B cell (primary cell): ENCODE measurements at regions not wholly inside any gene's neighbourhood (a gene's known extent, or its start where the extent isn't known, plus 50 kb on each side); places are given as distances from the start of the nearest gene placed in this dataset.

Experiments
- ATAC-seq: fragments of 200-7000 bp; cut with Tn5 transposase; one replicate; pipeline ENCODE4 v1.10.0; 2021; ENCODE audit warnings: low read depth, mild to moderate bottlenecking, moderate number of reproducible peaks, moderate library complexity
- CTCF ChIA-PET: fragments of 350-600 bp; sonication (Branson Sonifier 250); formaldehyde crosslinking; loops from one replicate; lab custom pipeline; 2021; ENCODE audit warnings: antibody characterized with exemption, inconsistent platforms; lab: Charles Lee
- POLR2A ChIA-PET: fragments of 350-600 bp; sonication (Branson Sonifier 250); formaldehyde crosslinking; loops from one replicate; lab custom pipeline; 2021; ENCODE audit warnings: antibody characterized with exemption; lab: Charles Lee
- DNase-seq: peaks from one replicate; pipeline ENCODE4 v3.0.0; 2013
- H2AFZ ChIP-seq: 2 replicates; pipeline ENCODE4 v1.6.1; 2012; ENCODE audit warnings: mild to moderate bottlenecking, low read depth, low read length; ENCODE audit not compliant: insufficient read depth, poor library complexity, severe bottlenecking
- H3K27ac ChIP-seq, 2 donors: 1 replicate in 1 of 2; 2 replicates in 1 of 2; pipeline ENCODE4 v1.5.1; 2012 to 2013; ENCODE audit warnings: low read length in 2 of 2, mild to moderate bottlenecking in 2 of 2, moderate library complexity in 1 of 2
- H3K27me3 ChIP-seq, 4 experiments: fragments of 200-600 bp in 1 of 4; sonication (generic) in 1 of 4; replicated peaks in 1 of 4; 1 replicate in 2 of 4; 2 replicates in 2 of 4; pipeline versions ENCODE4 v1.6.1 to v1.7.0; 2013 to 2016; ENCODE audit warnings: low read length in 3 of 4, mild to moderate bottlenecking in 2 of 4, mixed read lengths in 1 of 4, moderate library complexity in 1 of 4; ENCODE audit not compliant: insufficient read depth in 4 of 4, control insufficient read depth in 3 of 4; ENCODE audit errors: control extremely low read depth in 1 of 4
- H3K36me3 ChIP-seq, 2 experiments: replicated peaks in 1 of 2; 1 replicate in 1 of 2; 2 replicates in 1 of 2; pipeline versions ENCODE4 v1.6.1 to v1.7.1; 2013; ENCODE audit warnings: low read length in 1 of 2; ENCODE audit not compliant: insufficient read depth in 2 of 2, control insufficient read depth in 1 of 2; ENCODE audit errors: control extremely low read depth in 1 of 2, extremely low read depth in 1 of 2
- H3K4me1 ChIP-seq, 2 donors: fragments of 200-600 bp in 1 of 2; sonication (generic) in 1 of 2; 1 replicate in 1 of 2; 2 replicates in 1 of 2; pipeline versions ENCODE4 v1.5.1 to v1.6.1; 2013 to 2017; ENCODE audit warnings: low read length in 2 of 2; ENCODE audit not compliant: control insufficient read depth in 2 of 2, insufficient read depth in 2 of 2
- H3K4me2 ChIP-seq: replicated peaks from 2 replicates; pipeline ENCODE3; 2012; ENCODE audit warnings: mild to moderate bottlenecking, low read depth, low read length; ENCODE audit not compliant: poor library complexity, severe bottlenecking
- H3K4me3 ChIP-seq, 5 experiments: fragments of 200-600 bp in 1 of 5; sonication (generic) in 1 of 5; 1 replicate in 3 of 5; 2 replicates in 2 of 5; pipeline versions ENCODE4 v1.5.1 to v1.7.0; 2011 to 2016; ENCODE audit warnings: low read length in 4 of 5, mild to moderate bottlenecking in 4 of 5, low read depth in 2 of 5, control low read depth in 1 of 5, moderate library complexity in 1 of 5; ENCODE audit not compliant: insufficient read depth in 1 of 5; ENCODE audit errors: control extremely low read depth in 1 of 5, extremely low read depth in 1 of 5
- H3K79me2 ChIP-seq: fragments of 200-600 bp; sonication (generic); one replicate; pipeline ENCODE4 v1.6.0; 2016; ENCODE audit warnings: low read length; ENCODE audit not compliant: control insufficient read depth, insufficient read depth
- H3K9ac ChIP-seq: fragments of 200-600 bp; sonication (generic); 2 replicates; pipeline ENCODE4 v1.6.1; 2017; ENCODE audit warnings: mild to moderate bottlenecking, low read length, moderate library complexity
- H3K9me3 ChIP-seq, 3 donors: one replicate each; pipeline versions ENCODE4 v1.6.1 to v1.7.1; 2013; ENCODE audit warnings: low read length in 2 of 3; ENCODE audit not compliant: control insufficient read depth in 2 of 3, insufficient read depth in 1 of 3; ENCODE audit errors: control extremely low read depth in 1 of 3
- H4K20me1 ChIP-seq: 2 replicates; pipeline ENCODE4 v1.6.0; 2012; ENCODE audit warnings: mild to moderate bottlenecking, low read length; ENCODE audit not compliant: insufficient read depth, control insufficient read depth, poor library complexity, severe bottlenecking
- H3K27ac Mint-ChIP-seq: one replicate; pipeline ENCODE4 v1.8.0; 2021; ENCODE audit warnings: mixed read lengths
- H3K27me3 Mint-ChIP-seq: one replicate; pipeline ENCODE4 v1.8.0; 2021; ENCODE audit warnings: mixed read lengths
- H3K4me1 Mint-ChIP-seq: one replicate; pipeline ENCODE4 v1.8.0; 2021; ENCODE audit warnings: mixed read lengths
- H3K4me3 Mint-ChIP-seq: one replicate; pipeline ENCODE4 v1.8.0; 2021; ENCODE audit warnings: mixed read lengths
- H3K9me3 Mint-ChIP-seq: one replicate; pipeline ENCODE4 v1.8.0; 2022; ENCODE audit warnings: mixed read lengths; ENCODE audit not compliant: insufficient read depth
- EZH2 ChIP-seq: IDR thresholded peaks from 2 replicates; pipeline ENCODE4 v1.6.1; 2012; ENCODE audit warnings: borderline replicate concordance, low read depth, mild to moderate bottlenecking, moderate library complexity, low read length; ENCODE audit not compliant: insufficient read depth, poor library complexity, severe bottlenecking
- WGBS: methylation state at CpG from one replicate; pipeline ENCODE4 v1.1.5; 2013; ENCODE audit warnings: missing lambda C conversion rate; ENCODE audit not compliant: insufficient coverage; 5-methylcytosine and 5-hydroxymethylcytosine counted together
- intact Hi-C: fragments of 100-400 bp; cut with micrococcal nuclease; formaldehyde crosslinking; loops from one replicate; pipeline ENCODE4 v1.10.0; 2022
- TF ChIP-seq, protein P1 (sequence below): fragments of 200-600 bp; IDR thresholded peaks from one replicate; pipeline ENCODE4 v1.8.0; 2022; ENCODE audit warnings: antibody characterized with exemption, mild to moderate bottlenecking

DNA sequence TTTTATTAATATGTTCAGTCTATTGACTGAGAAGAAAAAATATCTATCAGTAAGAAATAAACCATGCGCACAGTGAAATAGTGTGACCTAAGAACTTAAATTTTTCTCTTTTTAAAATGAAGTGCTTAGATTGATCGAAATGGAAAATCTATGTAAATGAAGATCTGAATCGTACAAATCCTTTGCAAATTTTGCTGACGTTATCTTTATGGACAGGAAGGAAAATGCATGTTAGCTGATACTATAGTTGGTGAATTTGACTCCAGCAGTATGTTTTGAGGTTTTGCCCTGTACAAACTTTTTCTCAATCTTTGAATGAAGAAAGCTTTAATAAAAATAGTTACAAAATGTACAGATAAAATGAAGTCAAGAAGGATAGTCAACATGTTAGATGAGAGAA lies 82.9 kb downstream of the NRN1 start:
- WGBS, result no CpG with 5 or more reads among the region's 4 CpGs
- ChIA-PET POLR2A (no interaction called here), CTCF (no interaction called here)
- Histone ChIP-seq H3K4me1 (no peaks in the 10 kb centered on the region), H4K20me1 (no peaks in the 10 kb centered on the region), H2AFZ (no peak overlapping the region), H3K9ac (no peak overlapping the region), H3K79me2 (no peaks in the 10 kb centered on the region), H3K4me2 (no peak overlapping the region), H3K9me3 (peaks cover 0 to 10% (median 2%) of the 10 kb centered on the region in 3 donors), H3K27me3 (peaks cover 0 to 10% (median 1%) of the 10 kb centered on the region in 4 experiments), H3K27ac (no peak overlapping the region), H3K4me3 (no peak overlapping the region), H3K36me3 (no peaks in the 10 kb centered on the region)
- DNase-seq, result no peak
- intact Hi-C loops, result no loop called here
- H3K4me1 Mint-ChIP-seq, result no peaks in the 10 kb centered on the region
- TF ChIP-seq, protein P1, sequence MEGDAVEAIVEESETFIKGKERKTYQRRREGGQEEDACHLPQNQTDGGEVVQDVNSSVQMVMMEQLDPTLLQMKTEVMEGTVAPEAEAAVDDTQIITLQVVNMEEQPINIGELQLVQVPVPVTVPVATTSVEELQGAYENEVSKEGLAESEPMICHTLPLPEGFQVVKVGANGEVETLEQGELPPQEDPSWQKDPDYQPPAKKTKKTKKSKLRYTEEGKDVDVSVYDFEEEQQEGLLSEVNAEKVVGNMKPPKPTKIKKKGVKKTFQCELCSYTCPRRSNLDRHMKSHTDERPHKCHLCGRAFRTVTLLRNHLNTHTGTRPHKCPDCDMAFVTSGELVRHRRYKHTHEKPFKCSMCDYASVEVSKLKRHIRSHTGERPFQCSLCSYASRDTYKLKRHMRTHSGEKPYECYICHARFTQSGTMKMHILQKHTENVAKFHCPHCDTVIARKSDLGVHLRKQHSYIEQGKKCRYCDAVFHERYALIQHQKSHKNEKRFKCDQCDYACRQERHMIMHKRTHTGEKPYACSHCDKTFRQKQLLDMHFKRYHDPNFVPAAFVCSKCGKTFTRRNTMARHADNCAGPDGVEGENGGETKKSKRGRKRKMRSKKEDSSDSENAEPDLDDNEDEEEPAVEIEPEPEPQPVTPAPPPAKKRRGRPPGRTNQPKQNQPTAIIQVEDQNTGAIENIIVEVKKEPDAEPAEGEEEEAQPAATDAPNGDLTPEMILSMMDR, result no peak
- TF ChIP-seq EZH2, result no peak
- H3K27me3 Mint-ChIP-seq, result peaks cover 21% of the 10 kb centered on the region
- H3K27ac Mint-ChIP-seq, result no peak overlapping the region
- ATAC-seq, result no peak
- peaks cover 2% of the 10 kb centered on the region for H3K9me3 Mint-ChIP-seq
- H3K4me3 Mint-ChIP-seq, result no peak overlapping the region

GRCh38 chr6:5922230-5922629 lies 84.5 kb downstream of the NRN1 start:
- CTCF ChIA-PET, result no interaction called here
- TF ChIP-seq, protein P1, result no peak
- TF ChIP-seq EZH2, result no peak

More at GRCh38 chr6:5922230-5922629, 84.5 kb downstream of the NRN1 start:
- WGBS, result 43% methylated on average over 1 of the region's 4 CpGs
- Mint-ChIP-seq H3K4me1 (no peaks in the 10 kb centered on the region), H3K27me3 (peaks cover 19% of the 10 kb centered on the region), H3K9me3 (peaks cover 2% of the 10 kb centered on the region), H3K27ac (no peak overlapping the region), H3K4me3 (no peak overlapping the region)
- no peaks in the 10 kb centered on the region for H4K20me1 ChIP-seq
- ATAC-seq (no peak), DNase-seq (no peak)
- no peak overlapping the region for H3K4me3 ChIP-seq
- no peaks in the 10 kb centered on the region for H3K4me1 ChIP-seq
- H3K79me2 ChIP-seq, result no peaks in the 10 kb centered on the region
- POLR2A ChIA-PET, result no interaction called here
- H3K27me3 ChIP-seq, result peaks cover 0 to 5% (median 1%) of the 10 kb centered on the region in 4 experiments
- H2AFZ ChIP-seq, result no peak overlapping the region
- no peaks in the 10 kb centered on the region for H3K36me3 ChIP-seq
- peaks cover 0 to 10% (median 2%) of the 10 kb centered on the region in 3 donors for H3K9me3 ChIP-seq
- intact Hi-C loops, result no loop called here
- no peak overlapping the region for H3K4me2 ChIP-seq
- H3K9ac ChIP-seq, result no peak overlapping the region
- H3K27ac ChIP-seq, result no peak overlapping the region
